Hematopoietic multipotent progenitor cell treated with erythropoietin and hydrocortisone succinate and interleukin-3 and kit ligand, for 6 days (in vitro differentiated cells): ENCODE measurements at regions not wholly inside any gene's neighbourhood (a gene's known extent, or its start where the extent isn't known, plus 50 kb on each side); places are given as distances from the start of the nearest gene placed in this dataset.
"Not testable (repeated sequence)": the region's sequence is repeated elsewhere in the genome, so short reads cannot be mapped to it uniquely, and the experiment has no call there.

Experiments used
- DNase-seq: peaks from one replicate; pipeline ENCODE4 v3.0.0-alpha.2; 2015

GRCh38 chr14:35932136-35932535 lies 106.0 kb downstream of the BRMS1L start:
- no peak for DNase-seq

DNA sequence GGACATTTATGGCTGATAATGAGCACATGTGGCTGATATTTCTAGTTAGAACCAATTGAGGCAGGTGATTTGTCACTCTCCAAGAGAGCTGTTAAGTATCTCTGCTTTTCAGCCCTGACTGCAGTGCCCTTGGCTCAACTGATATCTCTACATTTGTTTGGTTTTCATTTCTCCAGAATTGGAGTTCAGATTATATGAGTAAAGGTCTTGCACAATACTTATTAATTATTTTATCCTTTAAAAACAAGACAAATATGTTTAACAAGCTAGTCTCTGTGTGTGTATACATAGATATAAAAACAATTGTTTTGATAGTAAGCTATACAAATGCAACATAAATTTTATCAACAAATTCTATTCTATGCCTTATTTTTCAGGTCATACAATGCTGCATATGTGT lies 105.2 kb downstream of the BRMS1L start:
- no peak for DNase-seq

DNA sequence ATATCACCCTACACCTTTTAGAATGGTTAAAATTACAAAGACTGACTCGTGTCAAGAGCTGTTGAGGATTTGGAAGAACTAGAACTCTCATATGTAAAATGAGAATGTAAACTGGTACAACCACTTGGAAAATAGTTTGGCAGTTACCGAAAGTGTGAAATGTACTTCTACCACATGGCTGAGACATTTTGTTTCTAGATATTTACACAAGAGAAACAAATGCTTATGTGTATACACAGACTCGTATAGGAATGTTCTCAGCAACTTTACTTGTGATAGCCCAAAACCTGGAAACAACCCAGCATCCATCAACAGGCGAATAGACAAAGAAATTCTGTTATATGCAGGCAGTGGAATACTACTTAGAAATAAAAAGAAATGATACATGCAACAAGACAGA lies 103.0 kb downstream of the BRMS1L start:
- no peak for DNase-seq

DNA sequence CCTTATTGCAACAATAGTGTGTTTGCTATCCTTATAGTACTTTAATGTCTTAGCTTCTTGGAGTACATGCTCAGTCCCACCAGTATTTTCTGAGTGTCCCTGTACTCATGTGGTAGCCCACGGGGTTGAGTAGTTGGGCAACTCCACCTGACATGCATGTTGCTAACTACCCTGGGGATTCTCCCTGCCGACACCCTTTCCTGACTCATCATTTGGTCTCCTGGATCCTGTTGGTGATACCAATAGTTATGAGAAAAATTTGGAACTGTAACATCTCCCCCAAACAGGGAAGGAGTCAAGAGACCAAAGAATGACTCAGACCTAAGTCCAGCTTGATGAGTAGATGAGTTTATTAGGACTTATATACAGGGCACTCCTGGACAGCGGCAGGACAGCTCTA lies 101.6 kb downstream of the BRMS1L start:
- no peak for DNase-seq

DNA sequence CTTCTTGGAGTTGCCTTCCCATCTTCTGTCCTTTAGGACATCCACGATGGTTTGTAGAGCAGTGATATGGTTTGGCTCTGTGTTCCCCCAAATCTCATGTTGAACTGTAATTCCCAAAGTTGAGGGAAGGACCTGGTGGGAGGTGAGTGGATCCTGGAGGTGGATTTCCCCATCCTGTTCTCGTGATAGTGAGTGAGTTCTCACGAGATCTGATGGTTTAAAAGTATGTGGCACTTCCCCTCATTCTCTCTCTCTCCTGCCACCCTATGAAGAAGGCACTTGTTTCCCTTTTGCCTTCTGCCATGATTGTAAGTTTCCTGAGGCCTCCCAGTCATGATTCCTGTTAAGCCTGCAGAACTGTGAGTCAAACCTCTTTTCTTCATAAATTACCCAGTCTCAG lies 99.2 kb downstream of the BRMS1L start:
- no peak for DNase-seq

- not testable (repeated sequence) for DNase-seq
Observed at GRCh38 chr14:35922590-35922989, 96.5 kb downstream of the BRMS1L start.

DNA sequence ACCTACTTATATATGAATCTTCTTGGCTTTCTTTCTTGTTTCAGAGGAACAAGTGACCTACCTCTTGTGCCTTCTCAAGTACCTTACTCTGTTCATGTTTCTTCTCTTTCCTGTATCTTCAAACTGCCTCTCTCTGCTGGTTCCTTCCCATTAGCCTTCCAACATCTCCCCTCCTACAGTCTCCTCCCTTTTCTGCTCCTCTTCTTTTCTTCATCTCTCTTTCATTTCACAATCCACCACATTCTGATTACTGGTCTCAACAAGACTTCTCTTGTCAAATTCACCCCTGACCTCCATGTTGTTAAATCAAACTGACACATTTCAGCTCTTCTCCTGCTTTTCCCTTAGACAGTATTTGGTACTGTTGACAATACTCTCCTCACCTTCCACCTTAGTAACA lies 95.6 kb downstream of the BRMS1L start:
- DNase-seq = no peak
